ENCODE measurements at regions not wholly inside any gene's neighbourhood (a gene's known extent, or its start where the extent isn't known, plus 50 kb on each side); places are given as distances from the start of the nearest gene placed in this dataset.
"Not testable (repeated sequence)": the region's sequence is repeated elsewhere in the genome, so short reads cannot be mapped to it uniquely, and the experiment has no call there.

GRCh38 chr13:76014406-76015318 lies 378.5 kb downstream of the LMO7 start:
- DNase-seq (ENCODE audit: low spot score) = peak; percentile 90

- no peak for DNase-seq (ENCODE audit: low spot score)
These were observed 376.1 kb downstream of the LMO7 start for GRCh38 chr13:76012091-76012721.

DNA sequence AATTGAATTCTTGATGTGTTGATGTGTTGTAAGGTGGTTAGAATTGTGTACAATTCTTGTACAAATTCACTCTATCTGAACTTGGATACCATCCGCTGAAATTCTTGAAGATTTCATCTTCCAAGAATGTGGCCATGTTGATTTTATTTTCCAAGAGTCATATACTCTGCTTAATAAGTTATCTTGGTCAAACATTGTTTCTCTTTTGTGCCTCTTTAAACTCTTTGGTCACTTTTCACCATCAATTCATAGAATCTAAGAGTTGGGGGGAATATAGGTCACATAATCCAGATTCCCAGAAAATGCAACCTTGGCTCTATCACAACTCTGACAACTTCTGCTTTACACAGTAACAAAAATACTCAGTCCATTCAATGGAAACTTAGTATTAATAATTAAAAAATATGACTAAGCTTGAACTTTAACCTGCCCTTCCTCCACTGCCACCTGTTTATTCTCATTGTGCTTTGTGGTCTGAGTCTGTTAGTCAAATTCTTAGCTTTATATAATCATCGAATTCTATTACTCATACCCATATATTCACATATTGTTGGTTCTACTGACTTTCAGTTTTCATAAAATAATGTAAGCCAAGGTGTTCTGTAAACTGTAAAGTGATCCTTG lies 373.2 kb downstream of the LMO7 start:
- peak; percentile 88 for DNase-seq (ENCODE audit: low spot score)

GRCh38 chr13:76004416-76004815 lies 368.3 kb downstream of the LMO7 start:
- DNase-seq (ENCODE audit: low spot score) = no peak

DNA sequence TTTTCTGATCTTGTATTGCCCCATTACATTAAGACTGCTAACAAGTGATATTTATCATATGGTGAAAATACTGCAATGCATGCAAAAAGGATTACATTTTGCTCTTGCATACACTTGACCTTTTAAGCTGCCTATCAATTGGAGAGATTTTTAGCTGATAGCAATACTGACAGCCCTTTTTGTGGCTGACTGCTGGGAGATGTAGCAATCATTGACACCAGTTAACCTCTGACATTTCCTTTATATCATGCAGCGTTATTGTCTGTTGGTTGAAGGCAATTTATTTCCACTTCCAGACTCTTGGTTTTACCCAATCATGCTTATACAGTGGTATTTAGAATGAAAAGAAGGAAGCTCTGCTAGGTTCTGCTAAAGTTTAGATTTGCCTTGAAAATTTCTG lies 364.0 kb downstream of the LMO7 start:
- DNase-seq (ENCODE audit: low spot score) = no peak

GRCh38 chr13:75996582-75996981 lies 360.5 kb downstream of the LMO7 start:
- DNase-seq (ENCODE audit: low spot score) = no peak

DNA sequence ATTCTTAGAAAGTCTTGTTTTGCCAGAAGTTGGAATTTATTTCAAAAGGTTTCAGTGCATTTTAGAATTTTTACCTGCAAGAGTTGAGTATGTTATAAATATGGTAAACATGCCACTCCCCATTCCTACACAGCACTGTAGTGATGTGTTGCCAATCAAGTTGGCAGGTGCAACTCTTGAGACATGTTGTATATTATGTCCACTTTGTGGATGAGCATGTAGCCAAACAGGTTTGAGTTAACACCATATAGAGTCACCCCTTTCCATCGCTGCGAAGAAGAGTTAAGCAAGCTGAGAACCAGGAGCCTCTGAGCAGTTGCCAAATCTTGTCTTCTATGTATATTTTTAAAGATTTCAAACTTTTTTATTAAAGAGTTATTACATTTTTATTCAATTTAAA lies 359.8 kb downstream of the LMO7 start:
- DNase-seq (ENCODE audit: low spot score) = no peak

DNA sequence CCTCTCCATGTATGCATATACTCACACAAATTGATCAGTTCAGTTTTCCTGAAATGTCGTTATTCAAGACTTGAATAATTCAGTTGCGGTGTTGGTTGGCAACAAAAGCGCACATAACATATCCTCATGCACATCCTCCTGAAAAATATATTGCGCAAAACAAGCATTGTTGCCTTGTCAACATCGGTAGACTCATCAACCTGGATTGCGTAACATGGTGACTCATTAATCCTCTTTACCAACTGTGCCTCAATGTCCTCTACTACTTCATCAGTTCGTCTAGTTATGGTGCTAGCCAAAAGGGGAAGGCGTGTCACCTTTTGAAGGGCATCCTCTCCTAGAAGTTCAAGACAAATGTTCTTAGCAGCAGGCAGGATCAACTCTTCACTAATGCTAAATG lies 357.7 kb downstream of the LMO7 start:
- no peak for DNase-seq (ENCODE audit: low spot score)

DNA sequence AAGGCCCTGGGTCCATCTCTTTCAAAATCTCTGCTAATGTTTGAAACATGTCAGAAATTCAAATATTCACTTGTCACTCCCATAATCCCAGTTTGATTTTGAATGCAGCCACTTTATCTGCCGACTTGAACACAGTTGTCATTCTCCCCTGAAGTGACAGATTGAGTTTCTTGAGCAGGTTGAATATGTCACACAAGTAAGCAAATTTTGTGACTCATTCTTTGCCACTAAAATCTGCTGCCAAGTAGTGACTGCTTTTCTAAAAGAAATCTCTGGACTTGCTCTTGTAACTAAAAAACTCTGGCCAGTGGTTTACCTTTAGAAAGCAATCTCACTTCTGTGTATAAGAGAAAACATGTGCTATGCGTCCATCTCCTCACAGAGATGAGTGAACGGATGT lies 357.1 kb downstream of the LMO7 start:
- no peak for DNase-seq (ENCODE audit: low spot score)

DNA sequence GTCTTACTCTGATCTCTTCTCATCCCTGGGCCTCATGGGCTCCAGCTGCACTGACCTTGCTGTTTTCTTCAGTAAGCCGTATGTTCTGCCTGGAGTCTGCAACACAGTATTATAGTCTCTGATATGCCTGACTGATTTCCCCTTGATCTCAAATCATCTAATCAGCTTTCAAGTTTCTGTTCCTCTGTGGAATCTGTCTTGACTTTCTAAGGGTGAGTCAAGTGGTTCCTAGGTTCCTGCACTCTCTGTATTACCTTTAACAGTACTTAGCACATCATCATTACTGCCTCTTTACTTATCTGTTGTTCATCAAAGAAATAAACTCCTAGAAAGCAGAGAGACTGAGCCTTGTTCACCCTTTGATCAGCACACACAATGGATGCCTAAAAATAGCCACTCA lies 350.7 kb downstream of the LMO7 start:
- no peak for DNase-seq (ENCODE audit: low spot score)

DNA sequence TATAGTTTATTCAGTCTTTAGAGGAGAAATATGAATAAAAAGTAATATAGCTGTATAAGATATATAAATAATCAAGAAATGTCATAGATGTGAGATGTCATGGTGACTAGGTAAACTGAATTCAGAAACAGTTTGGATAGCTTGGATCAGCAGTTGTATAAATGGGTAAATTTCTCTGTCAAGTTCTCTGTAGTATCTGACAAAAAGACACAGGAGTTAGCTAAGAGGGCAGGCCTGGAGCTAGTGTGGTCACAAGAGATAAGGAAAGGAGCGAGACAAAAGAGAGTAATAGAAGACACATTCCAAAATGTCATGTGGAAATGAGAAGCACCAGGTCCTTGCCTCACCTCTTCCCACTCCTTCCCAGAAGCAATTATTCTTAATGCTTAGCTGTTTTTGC lies 349.0 kb downstream of the LMO7 start:
- no peak for DNase-seq (ENCODE audit: low spot score)

- no peak for DNase-seq (ENCODE audit: low spot score)
These were observed 342.7 kb downstream of the LMO7 start for GRCh38 chr13:75978818-75979217.

DNA sequence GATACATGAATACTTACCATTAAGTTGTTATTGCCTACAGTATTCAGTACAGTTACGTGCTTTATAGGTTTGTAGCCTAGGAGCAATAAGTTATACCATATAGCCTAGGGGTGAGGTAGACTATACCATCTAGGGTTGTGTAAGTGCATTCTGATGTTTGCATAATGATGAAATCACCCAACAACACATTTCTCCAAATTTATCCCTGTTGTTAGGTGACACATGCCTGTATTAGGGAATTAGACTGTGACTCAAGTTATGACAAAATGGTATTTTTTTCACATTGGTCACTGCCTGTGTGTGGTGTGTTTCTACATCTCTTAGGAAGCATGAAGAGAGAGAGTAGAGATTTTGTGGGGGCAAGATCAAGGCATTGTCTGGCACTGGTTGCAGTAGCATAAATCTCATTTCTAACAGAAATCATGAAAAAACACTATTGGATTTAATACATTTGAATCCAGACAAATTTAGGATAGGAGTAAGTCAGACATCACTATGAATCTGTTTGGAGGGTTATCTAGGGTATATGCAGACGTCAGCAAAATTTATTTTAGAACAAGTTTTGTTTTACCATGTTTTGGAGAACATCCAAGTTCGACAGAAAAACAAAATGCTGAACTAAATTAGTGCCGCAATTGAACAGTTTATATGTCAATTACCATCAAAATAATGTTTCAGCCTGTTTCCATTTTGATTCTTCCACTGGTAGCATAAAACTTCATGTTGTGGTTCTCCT lies 332.1 kb downstream of the LMO7 start:
- no peak for DNase-seq (ENCODE audit: low spot score)

GRCh38 chr13:75963302-75963701 lies 327.2 kb downstream of the LMO7 start:
- peak; percentile 12 for DNase-seq (ENCODE audit: low spot score)

GRCh38 chr13:75961911-75962310 lies 325.8 kb downstream of the LMO7 start:
- DNase-seq (ENCODE audit: low spot score) = no peak

DNA sequence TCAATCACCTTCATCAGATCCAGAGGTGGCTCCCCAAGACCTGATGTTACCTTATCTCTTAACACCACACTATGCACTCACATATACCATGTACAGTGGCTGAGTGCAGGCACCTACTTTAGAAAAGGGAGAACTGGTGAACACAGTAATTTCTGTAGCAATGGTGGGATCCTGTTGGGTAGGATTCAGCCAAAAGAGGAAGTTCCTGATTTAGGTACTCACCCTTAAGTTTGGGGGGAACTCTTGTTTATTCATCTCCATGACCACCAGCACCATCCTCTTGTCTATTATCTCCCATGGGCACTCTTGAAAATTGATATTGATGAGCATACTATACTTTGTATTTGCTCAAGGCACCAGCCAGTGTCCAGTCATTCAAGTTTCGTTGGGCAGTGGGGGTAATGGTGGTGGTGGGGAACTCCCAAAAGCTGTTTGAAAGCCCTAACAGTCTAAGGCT lies 324.4 kb downstream of the LMO7 start:
- DNase-seq (ENCODE audit: low spot score) = no peak

DNA sequence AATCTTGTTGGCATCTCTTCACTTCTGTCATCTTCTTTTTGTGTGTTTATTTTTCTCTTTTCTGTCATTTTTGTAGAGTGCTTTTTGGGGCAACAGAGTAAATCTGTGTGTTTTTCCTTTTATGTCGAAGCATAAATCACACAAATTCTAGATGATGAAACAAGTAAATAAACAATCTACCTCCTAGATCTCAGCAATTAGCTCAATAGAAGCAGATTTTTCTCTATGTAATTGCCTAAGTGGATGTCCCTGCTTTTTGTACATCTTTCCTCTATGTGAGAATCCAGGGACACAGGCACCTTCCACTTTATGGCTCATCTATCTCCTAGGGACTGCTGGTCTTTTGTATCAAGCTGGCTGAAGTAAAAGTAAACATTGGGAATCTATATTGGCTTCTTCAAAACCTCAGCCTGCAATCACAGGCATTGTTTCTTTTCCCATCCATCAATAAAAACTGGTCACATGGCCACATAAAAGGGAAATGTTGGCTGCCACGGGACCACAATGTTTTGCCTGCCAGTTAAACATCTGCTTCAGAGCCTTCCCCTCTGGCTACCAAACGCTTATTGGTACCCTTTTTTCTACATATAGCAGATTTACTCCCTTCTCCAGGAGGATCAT lies 323.8 kb downstream of the LMO7 start:
- DNase-seq (ENCODE audit: low spot score) = no peak

GRCh38 chr13:75953589-75953988 lies 317.5 kb downstream of the LMO7 start:
- not testable (repeated sequence) for DNase-seq (ENCODE audit: low spot score)

DNA sequence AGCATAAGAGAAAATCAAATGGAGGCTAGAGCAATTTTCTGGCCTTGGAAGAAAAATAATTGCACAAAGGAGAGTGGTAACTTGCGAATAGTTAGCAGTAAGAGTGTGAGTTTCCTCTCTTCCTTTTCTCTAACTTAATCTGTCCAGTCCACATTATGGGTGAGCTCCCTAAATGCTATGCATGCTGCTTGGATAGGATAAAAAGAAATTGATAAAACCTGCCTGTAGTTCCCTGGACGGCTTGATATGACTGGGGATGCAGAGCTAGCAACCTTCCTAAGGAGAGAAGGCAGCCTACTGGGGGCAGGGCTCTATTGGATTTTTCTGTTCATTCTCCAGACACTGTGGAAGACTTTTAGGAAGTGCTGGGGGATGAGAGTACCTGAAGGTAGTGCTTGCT lies 311.3 kb downstream of the LMO7 start:
- DNase-seq (ENCODE audit: low spot score) = no peak

DNA sequence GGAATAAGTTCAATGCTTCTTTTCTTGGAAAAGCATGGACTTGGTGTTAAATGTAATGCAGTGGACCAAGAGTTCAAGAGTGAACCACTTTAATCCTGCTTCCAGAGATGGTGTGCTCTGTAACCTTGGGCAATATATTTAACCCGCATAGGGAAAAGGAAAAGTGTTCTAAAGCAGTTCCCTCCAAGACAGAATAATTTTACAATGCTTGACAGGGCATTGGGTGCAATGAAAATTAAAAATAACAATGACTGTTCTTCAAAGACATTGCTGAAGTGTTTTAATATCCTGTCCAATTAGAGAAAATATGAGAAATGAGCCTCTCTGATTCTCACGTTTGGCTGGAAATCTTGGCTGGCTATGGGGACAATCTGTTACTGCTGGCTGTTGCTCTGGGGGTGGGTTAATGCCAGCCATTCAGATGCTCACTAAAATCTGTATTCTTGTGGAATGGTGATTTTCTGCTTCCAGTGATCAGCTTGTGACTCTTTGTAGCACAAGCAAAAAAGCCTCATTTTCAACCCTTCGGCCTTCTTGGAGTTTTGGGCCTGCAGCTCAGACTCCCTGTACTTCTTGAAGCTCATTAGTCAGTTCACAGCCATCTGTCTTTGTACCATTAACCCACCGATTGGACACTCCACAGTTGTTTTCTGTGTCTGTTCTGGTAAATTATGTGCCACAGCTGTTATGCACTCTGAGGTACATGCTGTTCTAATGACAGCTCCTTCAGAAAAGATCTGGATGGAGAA lies 310.6 kb downstream of the LMO7 start:
- no peak for DNase-seq (ENCODE audit: low spot score)

Data from HT-29 (cell line).